ENCODE measurements at regions not wholly inside any gene's neighbourhood (a gene's known extent, or its start where the extent isn't known, plus 50 kb on each side); places are given as distances from the start of the nearest gene placed in this dataset.
"Not testable (repeated sequence)": the region's sequence is repeated elsewhere in the genome, so short reads cannot be mapped to it uniquely, and the experiment has no call there.

- peak; percentile 40 for DNase-seq
These were observed 81.8 kb downstream of the CPZ start for GRCh38 chr4:8674311-8674885.

- DNase-seq: not testable (repeated sequence)
These were observed 80.5 kb downstream of the CPZ start for GRCh38 chr4:8673106-8673505.

GRCh38 chr4:8672486-8672885 lies 79.9 kb downstream of the CPZ start:
- DNase-seq: no peak

GRCh38 chr4:8671712-8672290 lies 79.2 kb downstream of the CPZ start:
- DNase-seq: peak; percentile 38

All from islet precursor cell (in vitro differentiated cells).